ENCODE measurements at regions not wholly inside any gene's neighbourhood (a gene's known extent, or its start where the extent isn't known, plus 50 kb on each side); places are given as distances from the start of the nearest gene placed in this dataset.

DNA sequence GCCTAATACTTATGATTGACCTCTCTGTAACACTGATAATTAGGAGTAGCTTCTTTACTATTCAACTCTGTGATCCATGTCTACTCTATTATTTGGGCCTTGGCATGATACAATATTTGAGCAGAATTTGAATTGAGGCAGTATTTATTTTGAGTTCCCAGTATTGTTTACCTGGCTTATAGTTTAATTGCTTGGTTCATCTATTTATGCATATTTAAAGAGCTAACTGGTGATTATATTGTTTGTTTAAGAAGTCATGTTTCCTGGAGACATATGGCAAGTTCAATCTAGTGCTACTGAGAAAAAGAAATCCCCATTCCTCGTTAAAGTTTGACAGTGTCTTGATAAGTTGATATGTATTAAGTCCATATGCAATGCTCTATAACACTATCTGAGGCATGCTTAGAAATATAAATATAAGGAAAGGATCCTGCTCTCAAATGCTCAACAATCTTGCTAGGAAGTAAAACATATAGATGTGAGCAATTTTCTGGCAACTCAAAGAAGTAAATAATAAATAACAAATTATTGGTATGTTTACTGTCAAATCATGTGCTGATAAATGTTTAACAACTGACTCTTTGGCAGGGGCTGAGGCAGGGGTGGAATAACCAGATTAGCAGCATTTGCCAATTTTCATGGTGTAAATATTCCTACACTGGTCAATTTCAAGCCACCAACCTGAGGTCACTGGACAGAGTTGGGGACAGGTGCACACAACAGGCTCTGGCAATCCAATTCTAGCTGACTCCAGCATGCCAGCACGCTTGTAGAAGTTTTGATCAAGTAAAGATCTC lies 430.2 kb upstream of the PIK3C3 start:
- Mint-ChIP-seq H3K9me3 (peaks cover 6 to 10% of the 10 kb centered on the region in 2 donors), H3K27ac (no peak overlapping the region), H3K36me3 (no peaks in the 10 kb centered on the region), H3K4me1 (no peaks in the 10 kb centered on the region), H3K4me3 (no peak overlapping the region), H3K27me3 (ENCODE audit: low read depth in 2 of 2) (no peaks in the 10 kb centered on the region)
- no peak overlapping the region for H3K4me3 ChIP-seq (ENCODE audit: low read length)
- H3K36me3 ChIP-seq (ENCODE audit: control insufficient read depth, insufficient read depth, low read length) = no peaks in the 10 kb centered on the region
- WGBS (ENCODE audit: insufficient coverage) = 59% methylated on average over 2 of the region's 2 CpGs
- TF ChIP-seq, protein P1, sequence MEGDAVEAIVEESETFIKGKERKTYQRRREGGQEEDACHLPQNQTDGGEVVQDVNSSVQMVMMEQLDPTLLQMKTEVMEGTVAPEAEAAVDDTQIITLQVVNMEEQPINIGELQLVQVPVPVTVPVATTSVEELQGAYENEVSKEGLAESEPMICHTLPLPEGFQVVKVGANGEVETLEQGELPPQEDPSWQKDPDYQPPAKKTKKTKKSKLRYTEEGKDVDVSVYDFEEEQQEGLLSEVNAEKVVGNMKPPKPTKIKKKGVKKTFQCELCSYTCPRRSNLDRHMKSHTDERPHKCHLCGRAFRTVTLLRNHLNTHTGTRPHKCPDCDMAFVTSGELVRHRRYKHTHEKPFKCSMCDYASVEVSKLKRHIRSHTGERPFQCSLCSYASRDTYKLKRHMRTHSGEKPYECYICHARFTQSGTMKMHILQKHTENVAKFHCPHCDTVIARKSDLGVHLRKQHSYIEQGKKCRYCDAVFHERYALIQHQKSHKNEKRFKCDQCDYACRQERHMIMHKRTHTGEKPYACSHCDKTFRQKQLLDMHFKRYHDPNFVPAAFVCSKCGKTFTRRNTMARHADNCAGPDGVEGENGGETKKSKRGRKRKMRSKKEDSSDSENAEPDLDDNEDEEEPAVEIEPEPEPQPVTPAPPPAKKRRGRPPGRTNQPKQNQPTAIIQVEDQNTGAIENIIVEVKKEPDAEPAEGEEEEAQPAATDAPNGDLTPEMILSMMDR (IDR thresholded peaks at IDR 0.05) = no peak
- H3K27me3 ChIP-seq (ENCODE audit: control insufficient read depth, insufficient read depth, low read length) = no peaks in the 10 kb centered on the region
- DNase-seq (no peak), ATAC-seq (no peak)
- no peak overlapping the region for H3K27ac ChIP-seq (ENCODE audit: low read length)
- no peaks in the 10 kb centered on the region for H3K9me3 ChIP-seq (ENCODE audit: control insufficient read depth, insufficient read depth, low read length)
- no peaks in the 10 kb centered on the region for H3K4me1 ChIP-seq (ENCODE audit: control insufficient read depth, insufficient read depth, low read length)
- intact Hi-C loops (cut with micrococcal nuclease) = no loop called here

DNA sequence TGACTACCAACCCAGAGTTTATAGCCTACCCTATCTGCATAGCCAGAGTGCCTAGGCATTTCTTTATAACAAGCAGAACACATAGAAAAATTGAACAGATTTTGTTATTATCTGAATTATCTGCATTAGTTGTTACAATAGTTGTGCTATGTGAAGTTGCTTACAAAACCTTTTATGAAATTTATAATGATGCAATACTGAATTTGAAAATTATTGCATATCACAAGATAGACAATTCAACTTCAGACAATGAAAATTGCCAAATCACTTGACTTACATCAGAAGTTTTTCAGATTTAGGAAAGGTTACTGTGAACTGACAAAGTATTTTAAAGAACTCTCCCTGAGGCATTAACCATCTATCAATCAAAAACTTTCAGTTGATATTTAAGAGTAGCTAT lies 437.9 kb upstream of the PIK3C3 start:
- no peaks in the 10 kb centered on the region for H3K4me1 ChIP-seq (ENCODE audit: control insufficient read depth, insufficient read depth, low read length)
- no peak overlapping the region for H3K27ac ChIP-seq (ENCODE audit: low read length)
- no peaks in the 10 kb centered on the region for H3K4me1 Mint-ChIP-seq
- DNase-seq (no peak), ATAC-seq (no peak)
- peaks cover 2 to 9% of the 10 kb centered on the region in 2 donors for H3K9me3 Mint-ChIP-seq
- H3K4me3 Mint-ChIP-seq = no peak overlapping the region
- peaks cover 4% of the 10 kb centered on the region for H3K9me3 ChIP-seq (ENCODE audit: control insufficient read depth, insufficient read depth, low read length)
- no peaks in the 10 kb centered on the region for H3K36me3 ChIP-seq (ENCODE audit: control insufficient read depth, insufficient read depth, low read length)
- H3K27me3 Mint-ChIP-seq (ENCODE audit: low read depth in 2 of 2) = no peaks in the 10 kb centered on the region
- TF ChIP-seq, protein P1 (IDR thresholded peaks at IDR 0.05) = no peak
- H3K27me3 ChIP-seq (ENCODE audit: control insufficient read depth, insufficient read depth, low read length) = no peaks in the 10 kb centered on the region
- intact Hi-C loops (cut with micrococcal nuclease) = no loop called here
- H3K4me3 ChIP-seq (ENCODE audit: low read length) = no peak overlapping the region
- H3K36me3 Mint-ChIP-seq = no peaks in the 10 kb centered on the region
- H3K27ac Mint-ChIP-seq = no peak overlapping the region

DNA sequence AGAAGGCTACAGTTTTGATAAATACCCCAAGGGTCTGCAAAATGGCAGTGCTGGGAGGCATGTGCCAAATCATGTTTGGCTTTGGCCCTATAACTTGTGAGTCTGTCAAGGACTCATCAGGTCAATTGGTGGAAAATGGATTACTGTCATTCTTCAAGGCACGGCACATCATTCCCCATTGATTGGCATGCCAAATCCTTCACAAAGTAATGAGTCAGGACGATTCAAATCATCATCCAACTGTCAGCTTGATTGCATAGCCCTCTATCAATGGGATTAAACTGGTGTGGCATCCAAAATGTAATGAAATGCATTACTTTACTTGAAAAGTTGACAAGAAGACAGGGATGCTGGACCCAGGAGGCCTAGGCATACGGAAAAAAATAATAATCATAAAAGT lies 441.6 kb upstream of the PIK3C3 start:
- H3K9me3 Mint-ChIP-seq = peaks cover 5 to 12% of the 10 kb centered on the region in 2 donors
- no peak overlapping the region for H3K27ac Mint-ChIP-seq
- intact Hi-C loops (cut with micrococcal nuclease) = no loop called here
- WGBS (ENCODE audit: insufficient coverage) = 86% methylated on average over 3 of the region's 3 CpGs
- peaks cover 4% of the 10 kb centered on the region for H3K9me3 ChIP-seq (ENCODE audit: control insufficient read depth, insufficient read depth, low read length)
- no peaks in the 10 kb centered on the region for H3K27me3 Mint-ChIP-seq (ENCODE audit: low read depth in 2 of 2)
- no peak overlapping the region for H3K4me3 Mint-ChIP-seq
- H3K4me3 ChIP-seq (ENCODE audit: low read length) = no peak overlapping the region
- DNase-seq (no peak), ATAC-seq (no peak)
- no peak overlapping the region for H3K27ac ChIP-seq (ENCODE audit: low read length)
- H3K36me3 ChIP-seq (ENCODE audit: control insufficient read depth, insufficient read depth, low read length) = no peaks in the 10 kb centered on the region
- H3K4me1 Mint-ChIP-seq = no peaks in the 10 kb centered on the region
- H3K4me1 ChIP-seq (ENCODE audit: control insufficient read depth, insufficient read depth, low read length) = no peaks in the 10 kb centered on the region
- no peaks in the 10 kb centered on the region for H3K36me3 Mint-ChIP-seq
- H3K27me3 ChIP-seq (ENCODE audit: control insufficient read depth, insufficient read depth, low read length) = no peaks in the 10 kb centered on the region
- TF ChIP-seq, protein P1 (IDR thresholded peaks at IDR 0.05) = no peak

DNA sequence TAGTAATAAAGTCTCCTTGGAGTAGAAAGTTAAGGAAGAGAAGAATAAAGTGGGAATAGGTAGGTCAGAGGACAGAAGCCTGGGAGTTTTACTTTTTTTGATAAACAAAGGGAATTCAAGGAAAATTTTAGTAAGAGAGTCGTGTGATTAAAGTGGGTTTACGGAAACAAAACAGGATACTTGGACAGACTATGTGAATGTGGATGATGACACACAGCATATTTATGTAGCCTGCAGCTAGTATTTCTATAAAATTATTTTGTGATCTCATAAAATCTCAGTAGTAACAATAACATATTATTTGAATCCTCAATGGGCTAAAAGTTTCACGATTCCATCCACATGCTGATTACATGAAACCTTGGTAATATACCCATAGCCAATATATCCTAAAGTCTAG lies 450.7 kb upstream of the PIK3C3 start:
- TF ChIP-seq, protein P1 (IDR thresholded peaks at IDR 0.05) = no peak
- Mint-ChIP-seq H3K27me3 (ENCODE audit: low read depth in 2 of 2) (no peaks in the 10 kb centered on the region), H3K4me3 (no peak overlapping the region), H3K4me1 (no peaks in the 10 kb centered on the region), H3K36me3 (no peaks in the 10 kb centered on the region), H3K27ac (no peak overlapping the region), H3K9me3 (peaks cover 10 to 20% of the 10 kb centered on the region in 2 donors)
- Histone ChIP-seq H3K27me3 (ENCODE audit: control insufficient read depth, insufficient read depth, low read length) (no peaks in the 10 kb centered on the region), H3K36me3 (ENCODE audit: control insufficient read depth, insufficient read depth, low read length) (no peaks in the 10 kb centered on the region), H3K9me3 (ENCODE audit: control insufficient read depth, insufficient read depth, low read length) (no peaks in the 10 kb centered on the region), H3K4me1 (ENCODE audit: control insufficient read depth, insufficient read depth, low read length) (no peaks in the 10 kb centered on the region), H3K4me3 (ENCODE audit: low read length) (no peak overlapping the region), H3K27ac (ENCODE audit: low read length) (no peak overlapping the region)
- WGBS (ENCODE audit: insufficient coverage) = 84% methylated on average over 3 of the region's 3 CpGs
- DNase-seq (no peak), ATAC-seq (no peak)
- intact Hi-C loops (cut with micrococcal nuclease) = no loop called here
